Naive B cell (primary cell): ENCODE measurements at regions not wholly inside any gene's neighbourhood (a gene's known extent, or its start where the extent isn't known, plus 50 kb on each side); places are given as distances from the start of the nearest gene placed in this dataset.

Source experiments
- ATAC-seq, 2 donors: fragments of 150-1000 bp; cut with Tn5 transposase; 2 replicates each; pipeline ENCODE4 v1.10.0; 2021; ENCODE audit warnings: low read depth in 2 of 2, mild to moderate bottlenecking in 2 of 2, moderate library complexity in 2 of 2
- DNase-seq: peaks from one replicate; pipeline ENCODE4 v3.0.0; 2022
- H3K27ac Mint-ChIP-seq, 6 donors: one replicate each; pipeline ENCODE4 v1.8.0; 2020 to 2022; ENCODE audit warnings: mild to moderate bottlenecking in 6 of 6, mixed read lengths in 6 of 6, moderate library complexity in 5 of 6, inconsistent platforms in 2 of 6
- H3K27me3 Mint-ChIP-seq, 3 donors: one replicate each; pipeline ENCODE4 v1.8.0; 2021 to 2022; ENCODE audit warnings: mixed read lengths in 3 of 3, mild to moderate bottlenecking in 1 of 3
- H3K36me3 Mint-ChIP-seq, 2 donors: one replicate each; pipeline ENCODE4 v1.8.0; 2020 to 2022; ENCODE audit warnings: mixed read lengths in 2 of 2, inconsistent platforms in 1 of 2, mild to moderate bottlenecking in 1 of 2
- H3K4me1 Mint-ChIP-seq, 3 donors: one replicate each; pipeline ENCODE4 v1.8.0; 2020 to 2022; ENCODE audit warnings: mixed read lengths in 3 of 3, inconsistent platforms in 1 of 3, mild to moderate bottlenecking in 1 of 3, moderate library complexity in 1 of 3
- H3K4me3 Mint-ChIP-seq, 8 donors: one replicate each; pipeline ENCODE4 v1.8.0; 2020 to 2022; ENCODE audit warnings: mild to moderate bottlenecking in 8 of 8, mixed read lengths in 8 of 8, moderate library complexity in 8 of 8, inconsistent platforms in 2 of 8
- H3K9me3 Mint-ChIP-seq, 7 donors: one replicate each; pipeline ENCODE4 v1.8.0; 2020 to 2022; ENCODE audit warnings: mixed read lengths in 7 of 7, mild to moderate bottlenecking in 5 of 7, inconsistent platforms in 2 of 7, moderate library complexity in 1 of 7

GRCh38 chr4:81806485-81806884 lies 334.8 kb upstream of the RASGEF1B start:
- Mint-ChIP-seq H3K36me3 (no peaks in the 10 kb centered on the region), H3K27ac (no peak overlapping the region), H3K4me3 (no peak overlapping the region)

GRCh38 chr4:81804849-81805248 lies 333.1 kb upstream of the RASGEF1B start:
- Mint-ChIP-seq H3K27ac (no peak overlapping the region), H3K4me3 (no peak overlapping the region)
- ATAC-seq: no peak

More at GRCh38 chr4:81806485-81806884, 334.8 kb upstream of the RASGEF1B start:
- DNase-seq: no peak
- H3K9me3 Mint-ChIP-seq: no peaks in the 10 kb centered on the region
- peaks cover 0 to 4% (median 1%) of the 10 kb centered on the region in 3 donors for H3K27me3 Mint-ChIP-seq
- H3K4me1 Mint-ChIP-seq: peaks cover 0 to 1% (median 0%) of the 10 kb centered on the region in 3 donors
- no peak for ATAC-seq

GRCh38 chr4:81802285-81802846 lies 330.7 kb upstream of the RASGEF1B start:
- no peak for DNase-seq
- H3K4me1 Mint-ChIP-seq: peaks cover 2 to 7% (median 4%) of the 10 kb centered on the region in 3 donors
- no peak overlapping the region for H3K27ac Mint-ChIP-seq
- peaks cover 0 to 5% (median 2%) of the 10 kb centered on the region in 7 donors for H3K9me3 Mint-ChIP-seq
- H3K27me3 Mint-ChIP-seq: peaks cover 0 to 4% (median 0%) of the 10 kb centered on the region in 3 donors
- H3K36me3 Mint-ChIP-seq: peaks cover 0 to 4% of the 10 kb centered on the region in 2 donors
- no peak overlapping the region for H3K4me3 Mint-ChIP-seq
- ATAC-seq: no peak

More at GRCh38 chr4:81804849-81805248, 333.1 kb upstream of the RASGEF1B start:
- no peaks in the 10 kb centered on the region for H3K36me3 Mint-ChIP-seq
- no peak for DNase-seq
- H3K9me3 Mint-ChIP-seq: no peaks in the 10 kb centered on the region
- H3K4me1 Mint-ChIP-seq: peaks cover 0 to 1% (median 0%) of the 10 kb centered on the region in 3 donors
- H3K27me3 Mint-ChIP-seq: peaks cover 0 to 4% (median 0%) of the 10 kb centered on the region in 3 donors

- ATAC-seq (no peak), DNase-seq (no peak)
- Mint-ChIP-seq H3K4me3 (no peak overlapping the region), H3K9me3 (peaks cover 0 to 9% (median 2%) of the 10 kb centered on the region in 7 donors), H3K4me1 (peaks cover 9 to 15% (median 13%) of the 10 kb centered on the region in 3 donors), H3K27me3 (peaks cover 0 to 4% (median 0%) of the 10 kb centered on the region in 3 donors), H3K27ac (peak overlapping the region in 1 of 6 donors; percentile 3), H3K36me3 (peaks cover 0 to 4% of the 10 kb centered on the region in 2 donors)
Observed at GRCh38 chr4:81799371-81799770, 327.7 kb upstream of the RASGEF1B start.

- peak overlapping the region in 5 of 6 donors; percentile 13 to 88 (median 25) for H3K27ac Mint-ChIP-seq
- peaks cover 15 to 23% (median 20%) of the 10 kb centered on the region in 3 donors for H3K4me1 Mint-ChIP-seq
- peak overlapping the region in 5 of 8 donors; percentile 2 to 79 (median 33) for H3K4me3 Mint-ChIP-seq
- H3K9me3 Mint-ChIP-seq: peaks cover 0 to 9% (median 4%) of the 10 kb centered on the region in 7 donors
- no peaks in the 10 kb centered on the region for H3K27me3 Mint-ChIP-seq
- DNase-seq (peak; percentile 37), ATAC-seq (peak; percentile 82 to 89)
- H3K36me3 Mint-ChIP-seq: peaks cover 0 to 4% of the 10 kb centered on the region in 2 donors
Observed at GRCh38 chr4:81796790-81797528, 325.3 kb upstream of the RASGEF1B start.

DNA sequence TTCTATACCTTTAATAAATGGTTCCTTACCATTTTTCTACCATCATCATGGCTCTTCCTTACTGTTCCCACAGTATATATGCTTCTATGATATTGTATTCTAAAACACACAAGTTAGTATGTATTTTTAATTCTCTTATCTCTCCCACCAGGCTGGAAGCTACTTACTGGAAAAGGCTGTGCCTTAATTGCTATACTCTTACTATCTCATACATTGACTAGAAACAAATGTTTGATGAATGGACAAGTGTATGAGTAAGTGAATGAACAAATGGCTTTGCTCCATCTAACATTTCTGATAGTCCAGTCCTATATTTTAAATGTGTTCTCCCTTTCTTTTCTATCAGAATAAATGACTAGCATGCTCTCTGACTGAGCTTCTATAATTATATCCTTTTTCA lies 320.8 kb upstream of the RASGEF1B start:
- Mint-ChIP-seq H3K27ac (peak overlapping the region in 1 of 6 donors; percentile 33), H3K36me3 (peaks cover 0 to under 1% of the 10 kb centered on the region in 2 donors), H3K27me3 (no peaks in the 10 kb centered on the region), H3K4me3 (no peak overlapping the region), H3K4me1 (peaks cover 28 to 44% (median 35%) of the 10 kb centered on the region in 3 donors), H3K9me3 (peaks cover 0 to 6% (median 2%) of the 10 kb centered on the region in 7 donors)
- DNase-seq (no peak), ATAC-seq (no peak)

GRCh38 chr4:81790477-81790876 lies 318.8 kb upstream of the RASGEF1B start:
- H3K27ac Mint-ChIP-seq: peak overlapping the region in 4 of 6 donors; percentile 66 to 86 (median 74)
- no peaks in the 10 kb centered on the region for H3K27me3 Mint-ChIP-seq
- H3K9me3 Mint-ChIP-seq: peaks cover 0 to 5% (median 0%) of the 10 kb centered on the region in 7 donors
- DNase-seq (no peak), ATAC-seq (no peak)
- H3K36me3 Mint-ChIP-seq: no peaks in the 10 kb centered on the region
- H3K4me1 Mint-ChIP-seq: peaks cover 25 to 33% (median 28%) of the 10 kb centered on the region in 3 donors
- H3K4me3 Mint-ChIP-seq: peak overlapping the region in 6 of 8 donors; percentile 15 to 76 (median 50)

DNA sequence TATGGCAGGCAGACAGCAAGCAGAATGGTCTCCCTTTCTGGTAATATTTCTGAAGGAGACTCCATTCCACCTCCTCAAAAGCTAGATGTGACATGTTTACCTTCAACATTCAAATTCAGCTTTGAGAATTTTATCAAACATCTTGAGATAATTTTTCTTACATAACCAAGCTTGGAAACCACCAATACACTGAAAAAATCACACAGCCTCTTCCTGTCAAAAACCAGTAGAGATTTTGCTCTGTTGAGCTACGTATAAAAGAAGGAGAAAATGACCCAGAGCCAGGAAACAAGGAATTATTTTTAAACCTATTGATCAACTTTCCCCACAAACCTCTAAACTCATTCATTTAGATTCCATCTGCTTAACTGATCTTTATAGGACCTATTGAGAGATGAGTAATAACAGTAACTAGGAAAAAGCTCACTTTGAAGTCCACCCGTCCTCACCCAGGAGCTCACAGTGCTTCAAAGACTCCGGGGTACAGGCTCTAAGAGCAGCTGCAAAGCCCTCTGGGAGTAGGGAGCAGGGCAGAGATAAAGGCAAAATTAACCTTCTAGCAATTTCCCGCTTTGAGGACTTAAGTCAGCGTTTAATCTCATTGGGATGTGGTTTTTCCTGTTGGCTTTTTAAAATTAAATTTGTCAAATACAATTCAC lies 318.2 kb upstream of the RASGEF1B start:
- no peak for ATAC-seq
- peaks cover 25 to 33% (median 28%) of the 10 kb centered on the region in 3 donors for H3K4me1 Mint-ChIP-seq
- H3K9me3 Mint-ChIP-seq: peaks cover 0 to 5% (median 0%) of the 10 kb centered on the region in 7 donors
- no peak for DNase-seq
- H3K36me3 Mint-ChIP-seq: no peaks in the 10 kb centered on the region
- no peaks in the 10 kb centered on the region for H3K27me3 Mint-ChIP-seq
- peak overlapping the region in 2 of 8 donors; percentile 5 to 50 for H3K4me3 Mint-ChIP-seq
- peak overlapping the region in 4 of 6 donors; percentile 2 to 73 (median 16) for H3K27ac Mint-ChIP-seq

DNA sequence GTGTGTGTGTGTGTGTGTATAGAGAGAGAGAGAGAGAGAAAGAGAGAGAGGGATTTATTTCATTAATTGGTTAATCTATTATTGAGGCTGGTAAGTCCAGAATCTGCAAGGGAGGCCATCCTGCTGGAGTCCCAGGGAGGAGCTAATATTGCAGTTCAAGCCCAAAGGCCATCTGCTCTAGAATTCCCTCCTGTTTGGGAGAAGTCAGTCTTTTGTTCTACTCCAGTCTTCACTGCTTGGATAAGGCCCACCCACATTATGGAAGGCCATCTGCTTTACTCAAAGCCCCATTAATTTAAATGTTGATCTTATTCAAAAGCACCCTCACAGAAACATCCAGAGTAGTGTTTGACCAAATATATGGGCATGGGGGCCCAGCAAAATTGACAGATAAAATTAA lies 317.5 kb upstream of the RASGEF1B start:
- no peak for ATAC-seq
- Mint-ChIP-seq H3K9me3 (peaks cover 0 to 5% (median 0%) of the 10 kb centered on the region in 7 donors), H3K36me3 (no peaks in the 10 kb centered on the region), H3K27ac (peak overlapping the region in 1 of 6 donors; percentile 23), H3K4me3 (no peak overlapping the region), H3K4me1 (peaks cover 25 to 28% (median 28%) of the 10 kb centered on the region in 3 donors), H3K27me3 (no peaks in the 10 kb centered on the region)
- DNase-seq: no peak

DNA sequence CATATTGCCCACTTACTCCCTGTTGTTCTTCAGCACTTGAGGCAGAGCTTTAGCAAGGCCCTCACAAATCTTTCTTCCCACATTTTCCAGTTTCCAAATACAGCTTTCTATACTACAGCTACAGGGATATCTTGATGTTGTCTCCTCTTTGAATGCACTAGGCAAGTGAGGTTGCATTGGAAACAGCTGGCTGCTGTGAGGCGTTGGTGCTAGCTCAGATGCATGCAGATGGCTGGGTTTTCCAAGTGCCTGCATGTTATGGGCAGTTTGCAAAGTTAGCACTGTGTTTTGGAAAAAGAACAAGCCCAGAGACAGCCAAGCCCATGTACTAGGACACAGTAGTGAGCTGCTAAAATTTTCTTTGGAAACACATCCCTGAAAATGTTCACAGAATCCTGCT lies 315.1 kb upstream of the RASGEF1B start:
- H3K27me3 Mint-ChIP-seq: no peaks in the 10 kb centered on the region
- no peaks in the 10 kb centered on the region for H3K36me3 Mint-ChIP-seq
- H3K9me3 Mint-ChIP-seq: no peaks in the 10 kb centered on the region
- DNase-seq (no peak), ATAC-seq (no peak)
- no peak overlapping the region for H3K27ac Mint-ChIP-seq
- peaks cover 16 to 21% (median 20%) of the 10 kb centered on the region in 3 donors for H3K4me1 Mint-ChIP-seq
- no peak overlapping the region for H3K4me3 Mint-ChIP-seq

- Mint-ChIP-seq H3K9me3 (no peaks in the 10 kb centered on the region), H3K4me1 (peaks cover 10 to 16% (median 15%) of the 10 kb centered on the region in 3 donors), H3K27me3 (no peaks in the 10 kb centered on the region), H3K4me3 (no peak overlapping the region), H3K36me3 (no peaks in the 10 kb centered on the region), H3K27ac (peak overlapping the region in 1 of 6 donors; percentile 74)
- ATAC-seq: no peak
- DNase-seq: no peak
Observed at GRCh38 chr4:81786063-81786763, 314.5 kb upstream of the RASGEF1B start.

DNA sequence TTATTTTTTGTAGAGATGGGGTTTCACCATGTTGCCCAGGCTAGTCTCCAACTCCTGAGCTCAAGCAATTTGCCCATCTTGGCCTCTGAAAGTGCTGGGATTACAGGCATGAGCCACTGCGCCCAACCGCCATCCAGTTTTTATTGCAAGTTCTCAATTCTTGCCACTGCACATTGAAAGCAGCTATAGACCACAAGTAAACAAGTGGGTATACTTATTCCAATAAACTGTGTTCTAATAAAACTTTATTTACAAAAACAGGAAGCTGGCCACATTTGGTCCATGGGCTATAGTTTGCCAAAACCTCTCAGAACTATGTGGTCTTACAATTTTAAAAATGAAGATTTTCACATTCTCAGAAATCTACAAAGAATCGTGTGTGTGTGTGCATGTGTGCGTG lies 313.6 kb upstream of the RASGEF1B start:
- no peaks in the 10 kb centered on the region for H3K36me3 Mint-ChIP-seq
- ATAC-seq (no peak), DNase-seq (no peak)
- H3K4me3 Mint-ChIP-seq: no peak overlapping the region
- no peaks in the 10 kb centered on the region for H3K9me3 Mint-ChIP-seq
- peak overlapping the region in 2 of 6 donors; percentile 10 to 29 for H3K27ac Mint-ChIP-seq
- no peaks in the 10 kb centered on the region for H3K27me3 Mint-ChIP-seq
- H3K4me1 Mint-ChIP-seq: peaks cover 4 to 7% (median 7%) of the 10 kb centered on the region in 3 donors

GRCh38 chr4:81783558-81783957 lies 311.9 kb upstream of the RASGEF1B start:
- peaks cover 0 to 4% (median 0%) of the 10 kb centered on the region in 3 donors for H3K4me1 Mint-ChIP-seq
- H3K27me3 Mint-ChIP-seq: no peaks in the 10 kb centered on the region
- no peak overlapping the region for H3K27ac Mint-ChIP-seq
- no peaks in the 10 kb centered on the region for H3K9me3 Mint-ChIP-seq
- no peaks in the 10 kb centered on the region for H3K36me3 Mint-ChIP-seq
- no peak for ATAC-seq
- no peak for DNase-seq
- H3K4me3 Mint-ChIP-seq: no peak overlapping the region
